Nephron progenitor cell (in vitro differentiated cells): ENCODE measurements at regions not wholly inside any gene's neighbourhood (a gene's known extent, or its start where the extent isn't known, plus 50 kb on each side); places are given as distances from the start of the nearest gene placed in this dataset.

Experiments
- DNase-seq: peaks from one replicate; pipeline ENCODE4 v3.0.0; 2021
- H3K27ac Mint-ChIP-seq: 2 replicates; pipeline ENCODE4 v1.8.0; 2021; ENCODE audit warnings: mild to moderate bottlenecking, moderate library complexity, mixed read lengths
- H3K27me3 Mint-ChIP-seq: 2 replicates; pipeline ENCODE4 v1.8.0; 2021; ENCODE audit warnings: mild to moderate bottlenecking, low read depth, mixed read lengths; ENCODE audit not compliant: poor library complexity
- H3K36me3 Mint-ChIP-seq: 2 replicates; pipeline ENCODE4 v1.8.0; 2021; ENCODE audit warnings: low read depth, mixed read lengths
- H3K4me1 Mint-ChIP-seq: 2 replicates; pipeline ENCODE4 v1.8.0; 2021; ENCODE audit warnings: mixed read lengths
- H3K4me3 Mint-ChIP-seq: 2 replicates; pipeline ENCODE4 v1.8.0; 2021; ENCODE audit warnings: mild to moderate bottlenecking, moderate library complexity, mixed read lengths
- H3K9me3 Mint-ChIP-seq: 2 replicates; pipeline ENCODE4 v1.8.0; 2021; ENCODE audit warnings: mild to moderate bottlenecking, moderate library complexity, mixed read lengths
- CTCF ChIP-seq: fragments of 200-600 bp; sonication (generic); IDR thresholded peaks from 2 replicates; pipeline ENCODE4 v1.5.0; 2021; ENCODE audit warnings: antibody characterized with exemption

GRCh38 chr7:125030756-125031387 is 101.2 kb upstream of the POT1 start:
- H3K4me3 Mint-ChIP-seq = no peak overlapping the region
- no peaks in the 10 kb centered on the region for H3K9me3 Mint-ChIP-seq
- no peaks in the 10 kb centered on the region for H3K27me3 Mint-ChIP-seq
- no peak for TF ChIP-seq CTCF
- DNase-seq = no peak
- H3K27ac Mint-ChIP-seq = no peak overlapping the region
- no peaks in the 10 kb centered on the region for H3K4me1 Mint-ChIP-seq
- H3K36me3 Mint-ChIP-seq = no peaks in the 10 kb centered on the region

- H3K27me3 Mint-ChIP-seq = no peaks in the 10 kb centered on the region
- no peak for TF ChIP-seq CTCF
- no peak overlapping the region for H3K4me3 Mint-ChIP-seq
- H3K36me3 Mint-ChIP-seq = no peaks in the 10 kb centered on the region
- no peaks in the 10 kb centered on the region for H3K4me1 Mint-ChIP-seq
- no peaks in the 10 kb centered on the region for H3K9me3 Mint-ChIP-seq
- H3K27ac Mint-ChIP-seq = no peak overlapping the region
- no peak for DNase-seq
Measured at GRCh38 chr7:125025620-125026019, 96.0 kb upstream of the POT1 start.

DNA sequence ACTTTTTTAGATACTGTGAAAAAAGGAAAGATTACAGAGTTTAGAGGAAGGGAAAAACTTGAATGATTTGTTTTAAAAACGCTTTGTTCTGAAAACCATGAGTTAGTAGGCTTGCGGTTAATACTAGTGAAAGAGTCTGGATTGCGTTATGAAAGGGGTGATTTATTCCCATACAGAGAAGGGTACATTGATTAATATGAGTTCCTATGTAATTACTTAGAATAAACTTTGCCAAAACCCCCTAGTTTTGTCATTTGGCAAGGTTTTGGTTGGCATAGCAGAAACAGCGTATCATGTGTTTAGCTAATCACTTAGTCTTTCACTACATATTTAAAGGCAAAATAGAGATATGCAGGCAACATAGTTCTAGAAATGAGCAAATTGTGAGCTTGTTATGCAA is 91.2 kb upstream of the POT1 start:
- no peak overlapping the region for H3K4me3 Mint-ChIP-seq
- H3K4me1 Mint-ChIP-seq = no peaks in the 10 kb centered on the region
- peaks cover 4% of the 10 kb centered on the region for H3K27me3 Mint-ChIP-seq
- no peak for TF ChIP-seq CTCF
- H3K9me3 Mint-ChIP-seq = no peaks in the 10 kb centered on the region
- no peak for DNase-seq
- H3K27ac Mint-ChIP-seq = no peak overlapping the region
- no peaks in the 10 kb centered on the region for H3K36me3 Mint-ChIP-seq

DNA sequence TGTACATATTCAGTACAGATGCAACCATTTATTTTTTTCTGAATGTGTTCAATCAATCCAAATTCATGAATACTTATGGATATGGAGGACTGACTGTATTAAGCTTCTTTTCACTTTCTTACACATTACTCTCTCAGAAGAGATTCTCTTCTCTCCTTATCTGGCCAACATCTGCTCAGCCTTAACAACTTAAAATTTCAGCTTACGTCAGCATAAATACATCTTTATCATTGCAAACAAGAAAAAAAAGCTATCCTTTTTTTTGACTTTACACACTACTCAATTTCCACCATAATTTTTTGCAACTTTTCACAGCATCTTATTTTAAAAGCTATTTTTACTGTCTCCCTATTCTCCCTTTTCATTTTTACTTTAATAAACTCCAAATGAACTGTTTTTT is 80.9 kb upstream of the POT1 start:
- DNase-seq = no peak
- no peaks in the 10 kb centered on the region for H3K9me3 Mint-ChIP-seq
- no peaks in the 10 kb centered on the region for H3K4me1 Mint-ChIP-seq
- H3K27ac Mint-ChIP-seq = no peak overlapping the region
- no peak for TF ChIP-seq CTCF
- no peak overlapping the region for H3K4me3 Mint-ChIP-seq
- H3K27me3 Mint-ChIP-seq = no peaks in the 10 kb centered on the region
- no peaks in the 10 kb centered on the region for H3K36me3 Mint-ChIP-seq

DNA sequence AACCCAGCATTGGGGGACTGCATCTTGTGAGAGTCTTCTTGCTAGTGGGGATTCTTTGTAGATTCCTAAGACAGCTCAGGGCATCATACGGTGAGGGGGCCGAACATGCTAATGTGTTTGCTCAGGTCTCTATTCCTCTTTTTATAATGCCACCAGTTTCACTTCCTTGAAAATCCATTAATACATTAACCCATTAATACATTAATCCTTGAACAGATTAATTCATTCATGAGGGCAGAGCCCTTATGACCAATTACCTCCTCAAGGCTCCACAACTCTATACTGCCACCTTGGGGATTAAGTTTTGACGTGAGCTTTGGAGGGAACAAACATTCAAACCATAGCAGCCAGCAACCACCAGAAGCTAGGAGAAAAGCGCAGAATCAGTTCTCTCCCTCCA is 67.2 kb upstream of the POT1 start:
- no peak for DNase-seq
- H3K36me3 Mint-ChIP-seq = no peaks in the 10 kb centered on the region
- H3K27me3 Mint-ChIP-seq = no peaks in the 10 kb centered on the region
- peaks cover 5% of the 10 kb centered on the region for H3K9me3 Mint-ChIP-seq
- no peaks in the 10 kb centered on the region for H3K4me1 Mint-ChIP-seq
- H3K4me3 Mint-ChIP-seq = no peak overlapping the region
- H3K27ac Mint-ChIP-seq = no peak overlapping the region
- TF ChIP-seq CTCF = no peak

DNA sequence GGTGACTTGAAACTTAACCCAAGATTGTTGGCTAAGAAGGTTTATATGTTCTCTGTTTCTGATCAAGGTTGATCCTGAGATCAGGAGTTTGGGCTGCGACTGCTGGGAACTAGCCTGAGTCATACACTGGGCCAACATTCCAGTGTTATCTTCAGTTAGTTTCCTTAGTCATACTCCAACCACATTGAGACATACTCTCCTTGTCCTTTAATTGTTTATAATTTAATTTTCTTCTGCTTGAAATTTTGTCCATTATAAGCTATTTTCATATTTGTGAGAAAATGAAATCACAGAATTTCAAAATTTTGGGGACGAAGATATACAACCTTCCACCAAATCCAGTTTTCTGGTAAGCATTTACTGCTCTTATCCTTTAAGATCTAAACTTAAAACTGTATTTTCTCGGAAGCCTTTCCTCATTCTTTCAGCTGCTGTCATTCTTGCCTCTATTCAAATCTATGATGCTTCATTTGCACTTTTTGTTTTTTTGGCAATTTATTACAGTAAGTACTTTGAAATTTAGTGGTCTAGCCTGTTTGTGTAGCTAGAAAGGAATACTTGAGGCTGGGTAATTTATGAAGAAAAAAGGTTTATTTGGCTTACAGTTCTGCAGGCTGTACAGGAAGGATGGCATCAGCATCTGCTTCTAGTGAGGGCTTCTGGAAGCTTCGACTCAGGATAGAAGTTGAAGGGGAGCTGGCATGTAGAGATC is 63.4 kb upstream of the POT1 start:
- no peaks in the 10 kb centered on the region for H3K4me1 Mint-ChIP-seq
- no peak overlapping the region for H3K27ac Mint-ChIP-seq
- H3K9me3 Mint-ChIP-seq = no peaks in the 10 kb centered on the region
- no peak for DNase-seq
- H3K36me3 Mint-ChIP-seq = no peaks in the 10 kb centered on the region
- no peaks in the 10 kb centered on the region for H3K27me3 Mint-ChIP-seq
- TF ChIP-seq CTCF = no peak
- H3K4me3 Mint-ChIP-seq = no peak overlapping the region
